ES-I3 (cell line): ENCODE measurements at regions not wholly inside any gene's neighbourhood (a gene's known extent, or its start where the extent isn't known, plus 50 kb on each side); places are given as distances from the start of the nearest gene placed in this dataset.
"Not testable (repeated sequence)": the region's sequence is repeated elsewhere in the genome, so short reads cannot be mapped to it uniquely, and the experiment has no call there.

Source experiments
- H3K36me3 ChIP-seq: 2 replicates; pipeline ENCODE4 v1.6.1; 2013; ENCODE audit warnings: mild to moderate bottlenecking, low read length, control low read depth, moderate library complexity; ENCODE audit not compliant: insufficient read depth
- H3K4me1 ChIP-seq: 2 replicates; pipeline ENCODE4 v1.6.1; 2013; ENCODE audit warnings: mild to moderate bottlenecking, control low read depth, low read length; ENCODE audit not compliant: insufficient read depth
- H3K9ac ChIP-seq: 2 replicates; pipeline ENCODE4 v1.6.1; 2013; ENCODE audit warnings: low read depth, mild to moderate bottlenecking, low read length, moderate library complexity
- H3K9me3 ChIP-seq: 2 replicates; pipeline ENCODE4 v1.6.1; 2013; ENCODE audit warnings: mild to moderate bottlenecking, low read length, moderate library complexity; ENCODE audit not compliant: control insufficient read depth, insufficient read depth

GRCh38 chr13:22886061-22886460 is 294.7 kb upstream of the SGCG start:
- H3K9me3 ChIP-seq, H3K9ac ChIP-seq, H3K36me3 ChIP-seq: not testable (repeated sequence)
- H3K4me1 ChIP-seq, result peaks cover 11% of the 10 kb centered on the region

GRCh38 chr13:22889376-22889775 is 291.4 kb upstream of the SGCG start:
- not testable (repeated sequence) for H3K9ac ChIP-seq, H3K4me1 ChIP-seq, H3K9me3 ChIP-seq, H3K36me3 ChIP-seq

- H3K9ac ChIP-seq, result no peak overlapping the region
- H3K4me1 ChIP-seq, result no peaks in the 10 kb centered on the region
- H3K9me3 ChIP-seq, result peaks cover 8% of the 10 kb centered on the region; the same call in 1 of the 2 replicates
- no peaks in the 10 kb centered on the region for H3K36me3 ChIP-seq
These were observed 287.6 kb upstream of the SGCG start for GRCh38 chr13:22893204-22893603.

DNA sequence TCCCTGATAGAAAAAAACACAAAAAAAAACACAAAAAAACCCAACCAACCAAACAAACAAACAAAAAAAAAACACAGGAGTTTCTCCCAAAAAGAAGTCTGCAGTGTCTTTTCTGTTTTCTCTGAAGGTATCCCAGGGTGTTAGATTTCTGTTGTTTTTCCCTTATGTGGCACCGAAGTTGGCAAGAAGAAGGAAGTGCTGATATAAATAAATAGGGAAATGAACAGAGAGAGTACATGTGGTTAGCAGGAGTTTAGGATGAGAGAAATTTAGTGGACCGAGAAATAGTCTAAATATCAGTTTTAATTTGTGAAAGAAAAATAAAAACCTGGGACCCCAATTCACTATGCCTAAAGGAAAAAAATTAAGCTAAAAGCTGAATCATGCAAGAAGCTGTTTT is 287.0 kb upstream of the SGCG start:
- Histone ChIP-seq H3K4me1 (no peaks in the 10 kb centered on the region), H3K9ac (no peak overlapping the region), H3K36me3 (no peaks in the 10 kb centered on the region), H3K9me3 (peaks cover 8% of the 10 kb centered on the region; the same call in 1 of the 2 replicates)

DNA sequence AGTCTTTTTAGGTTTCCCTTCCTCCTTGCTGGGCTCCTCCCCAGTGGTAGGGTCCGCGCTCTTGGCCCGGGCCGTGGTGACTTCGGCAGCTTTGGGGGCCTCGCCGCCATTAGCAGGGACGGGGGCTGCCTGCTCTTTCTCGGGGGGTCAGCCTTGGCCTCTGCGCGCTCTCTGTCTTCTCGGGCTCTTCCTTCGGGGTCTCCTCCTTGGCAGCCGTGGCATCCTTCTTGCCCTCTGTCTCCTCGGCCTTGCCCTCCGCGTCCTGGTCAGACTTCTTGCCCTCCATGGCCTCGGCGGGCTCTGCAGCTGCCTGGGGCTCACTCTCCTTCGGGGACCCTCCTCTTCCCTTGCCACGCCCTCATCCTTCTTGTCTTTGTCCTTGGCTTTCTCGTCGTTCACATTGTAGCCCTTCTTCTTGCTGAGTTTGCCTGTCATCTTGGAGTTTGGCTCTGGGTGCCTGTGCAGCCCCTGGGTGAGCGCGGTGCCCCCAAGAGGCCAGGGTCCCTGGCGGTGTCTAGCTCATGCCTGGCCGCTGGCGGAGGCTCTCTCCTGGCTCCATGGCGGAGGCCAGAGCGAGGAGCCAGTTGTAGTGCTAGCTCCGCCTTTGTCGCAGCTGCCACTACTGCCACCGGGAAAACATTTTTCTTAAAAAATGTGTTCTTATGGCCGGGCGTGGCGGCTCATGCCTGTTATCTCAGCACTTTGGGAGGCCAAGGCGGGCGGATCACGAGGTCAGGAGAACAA is 283.0 kb upstream of the SGCG start:
- Histone ChIP-seq H3K36me3 (no peaks in the 10 kb centered on the region), H3K4me1 (no peaks in the 10 kb centered on the region), H3K9ac (no peak overlapping the region), H3K9me3 (peaks cover 6% of the 10 kb centered on the region)

- not testable (repeated sequence) for H3K4me1 ChIP-seq, H3K9me3 ChIP-seq, H3K9ac ChIP-seq, H3K36me3 ChIP-seq
These were observed 280.3 kb upstream of the SGCG start for GRCh38 chr13:22900416-22900951.

- Histone ChIP-seq H3K36me3 (no peaks in the 10 kb centered on the region; the same call in 1 of the 2 replicates), H3K9ac (no peak overlapping the region), H3K4me1 (no peaks in the 10 kb centered on the region), H3K9me3 (peaks cover 6% of the 10 kb centered on the region)
These were observed 277.5 kb upstream of the SGCG start for GRCh38 chr13:22903301-22903700.

DNA sequence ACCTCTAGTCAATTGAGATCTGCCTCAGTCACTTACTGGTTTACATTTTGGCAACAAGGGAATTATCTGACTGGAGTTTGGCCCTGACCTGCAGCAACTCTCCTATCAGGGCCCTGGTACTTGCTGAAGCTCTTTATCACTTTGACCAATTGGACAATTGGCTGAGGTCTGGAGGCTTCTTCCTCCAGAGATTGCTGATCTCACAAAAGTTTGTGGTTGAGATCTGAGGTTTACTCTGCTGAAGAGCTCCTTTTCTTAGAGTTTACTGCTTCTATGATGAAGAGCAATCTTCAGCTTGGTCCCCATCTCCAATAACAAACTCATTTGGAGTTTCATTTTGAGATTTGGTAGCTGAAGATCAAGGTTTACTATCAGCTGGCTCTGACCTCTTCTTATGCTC is 276.9 kb upstream of the SGCG start:
- no peaks in the 10 kb centered on the region for H3K4me1 ChIP-seq
- H3K9me3 ChIP-seq, result peaks cover 6% of the 10 kb centered on the region
- no peaks in the 10 kb centered on the region; the same call in 1 of the 2 replicates for H3K36me3 ChIP-seq
- no peak overlapping the region for H3K9ac ChIP-seq

- Histone ChIP-seq H3K9ac (peak overlapping the region; percentile 86), H3K9me3 (no peaks in the 10 kb centered on the region), H3K36me3 (no peaks in the 10 kb centered on the region), H3K4me1 (no peaks in the 10 kb centered on the region)
These were observed 265.2 kb upstream of the SGCG start for GRCh38 chr13:22915442-22916082.

- H3K9ac ChIP-seq, result peak overlapping the region; percentile 86; the same call in 1 of the 2 replicates
- not testable (repeated sequence) for H3K4me1 ChIP-seq, H3K36me3 ChIP-seq, H3K9me3 ChIP-seq
These were observed 264.5 kb upstream of the SGCG start for GRCh38 chr13:22916276-22916675.

DNA sequence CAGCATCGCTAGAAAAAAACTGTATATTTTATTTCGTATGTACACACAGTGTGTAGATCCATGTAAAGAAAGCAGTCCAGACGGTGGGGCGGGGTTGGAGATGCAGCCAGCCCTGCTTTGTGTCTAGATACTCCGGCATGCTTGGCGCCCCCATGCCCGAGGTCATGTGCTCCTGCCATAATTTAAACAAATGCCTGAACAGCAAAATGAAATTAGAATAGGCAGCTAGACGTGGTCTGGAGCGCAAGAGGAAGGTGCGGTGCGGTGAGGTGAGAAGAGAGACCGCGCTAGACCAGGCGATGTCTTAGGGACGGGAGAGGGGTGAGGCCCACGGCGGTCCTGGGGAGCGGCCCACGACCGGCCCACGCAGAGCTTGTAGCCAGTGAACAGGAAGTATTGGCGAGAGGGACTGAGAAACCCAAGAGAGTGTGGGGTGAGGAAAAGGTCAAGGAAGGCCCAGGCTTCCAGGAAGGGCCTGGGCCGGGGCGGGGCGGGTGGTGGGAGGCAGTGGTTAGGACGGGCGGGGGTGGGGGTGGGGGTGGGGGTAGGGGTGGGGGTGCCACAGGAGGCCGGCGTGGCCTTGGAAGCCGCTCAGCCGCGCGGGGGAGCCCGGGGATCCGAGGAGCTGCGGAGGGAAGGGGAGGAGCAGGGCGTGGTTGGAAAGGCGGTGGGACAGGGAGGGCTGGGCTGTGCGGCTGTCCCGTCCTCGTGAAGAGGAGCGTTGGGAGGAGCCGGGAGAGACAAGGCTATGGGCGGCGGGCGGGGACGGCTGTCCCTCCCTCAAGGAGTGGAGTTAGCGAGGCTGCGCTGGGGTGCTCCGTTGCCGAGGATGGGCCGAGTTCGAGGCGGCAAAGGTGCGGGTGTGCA is 254.7 kb upstream of the SGCG start:
- Histone ChIP-seq H3K9me3 (no peaks in the 10 kb centered on the region), H3K4me1 (no peaks in the 10 kb centered on the region; the same call in 1 of the 2 replicates), H3K36me3 (no peaks in the 10 kb centered on the region), H3K9ac (peak overlapping the region; percentile 58)

GRCh38 chr13:22926748-22927400 is 253.9 kb upstream of the SGCG start:
- Histone ChIP-seq H3K9me3 (no peaks in the 10 kb centered on the region), H3K9ac (peak overlapping the region; percentile 58), H3K36me3 (no peaks in the 10 kb centered on the region), H3K4me1 (no peaks in the 10 kb centered on the region; the same call in 1 of the 2 replicates)

GRCh38 chr13:22927845-22928244 is 252.9 kb upstream of the SGCG start:
- H3K4me1 ChIP-seq, H3K9ac ChIP-seq, H3K9me3 ChIP-seq, H3K36me3 ChIP-seq: not testable (repeated sequence)
